ENCODE measurements at regions not wholly inside any gene's neighbourhood (a gene's known extent, or its start where the extent isn't known, plus 50 kb on each side); places are given as distances from the start of the nearest gene placed in this dataset.

DNA sequence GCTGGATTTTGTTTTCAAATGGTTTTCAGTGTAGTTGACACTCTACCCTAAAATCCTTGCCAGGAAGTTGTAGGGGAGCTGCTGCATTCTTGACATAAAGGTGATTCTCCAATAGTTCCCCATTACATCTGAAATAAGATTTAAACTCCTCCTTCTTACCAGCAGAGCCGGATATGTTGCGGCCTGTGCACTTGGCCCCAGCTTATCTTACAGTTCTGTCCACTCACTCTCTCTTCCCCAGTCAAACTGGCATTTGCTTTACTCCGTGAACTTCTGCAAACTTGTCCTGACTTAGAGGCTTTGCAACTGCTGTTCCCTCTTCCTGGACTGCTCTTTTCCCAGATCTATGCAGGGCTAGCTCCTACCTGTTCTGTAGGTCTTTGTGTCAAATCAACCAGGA, 929.5 kb downstream of the VRK1 start:
- ATAC-seq (ENCODE audit: insufficient number of reproducible peaks, low FRiP score, low read depth) (no peak), DNase-seq (ENCODE audit: low spot score) (no peak)
- Histone ChIP-seq H3K27me3 (replicated peaks; ENCODE audit: insufficient read depth) (no peaks in the 10 kb centered on the region), H3K27ac (no peak overlapping the region), H3K9me3 (no peaks in the 10 kb centered on the region), H3K4me1 (ENCODE audit: control insufficient read depth in 1 of 2, low read depth in 2 of 2) (no peaks in the 10 kb centered on the region), H3K4me3 (no peak overlapping the region), H3K36me3 (no peaks in the 10 kb centered on the region)
- TF ChIP-seq, protein P1, sequence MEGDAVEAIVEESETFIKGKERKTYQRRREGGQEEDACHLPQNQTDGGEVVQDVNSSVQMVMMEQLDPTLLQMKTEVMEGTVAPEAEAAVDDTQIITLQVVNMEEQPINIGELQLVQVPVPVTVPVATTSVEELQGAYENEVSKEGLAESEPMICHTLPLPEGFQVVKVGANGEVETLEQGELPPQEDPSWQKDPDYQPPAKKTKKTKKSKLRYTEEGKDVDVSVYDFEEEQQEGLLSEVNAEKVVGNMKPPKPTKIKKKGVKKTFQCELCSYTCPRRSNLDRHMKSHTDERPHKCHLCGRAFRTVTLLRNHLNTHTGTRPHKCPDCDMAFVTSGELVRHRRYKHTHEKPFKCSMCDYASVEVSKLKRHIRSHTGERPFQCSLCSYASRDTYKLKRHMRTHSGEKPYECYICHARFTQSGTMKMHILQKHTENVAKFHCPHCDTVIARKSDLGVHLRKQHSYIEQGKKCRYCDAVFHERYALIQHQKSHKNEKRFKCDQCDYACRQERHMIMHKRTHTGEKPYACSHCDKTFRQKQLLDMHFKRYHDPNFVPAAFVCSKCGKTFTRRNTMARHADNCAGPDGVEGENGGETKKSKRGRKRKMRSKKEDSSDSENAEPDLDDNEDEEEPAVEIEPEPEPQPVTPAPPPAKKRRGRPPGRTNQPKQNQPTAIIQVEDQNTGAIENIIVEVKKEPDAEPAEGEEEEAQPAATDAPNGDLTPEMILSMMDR (IDR thresholded peaks at IDR 0.05): no peak

- TF ChIP-seq, protein P1 (IDR thresholded peaks at IDR 0.05): no peak
- Histone ChIP-seq H3K4me3 (no peak overlapping the region), H3K9me3 (no peaks in the 10 kb centered on the region), H3K27me3 (replicated peaks; ENCODE audit: insufficient read depth) (no peaks in the 10 kb centered on the region), H3K27ac (no peak overlapping the region), H3K36me3 (no peaks in the 10 kb centered on the region), H3K4me1 (ENCODE audit: control insufficient read depth in 1 of 2, low read depth in 2 of 2) (no peaks in the 10 kb centered on the region)
- DNase-seq (ENCODE audit: low spot score): no peak
- no peak for ATAC-seq (ENCODE audit: insufficient number of reproducible peaks, low FRiP score, low read depth)
These were observed 933.5 kb downstream of the VRK1 start for GRCh38 chr14:97730706-97731105.

GRCh38 chr14:97731800-97732199, 934.6 kb downstream of the VRK1 start:
- Histone ChIP-seq H3K27me3 (replicated peaks; ENCODE audit: insufficient read depth) (no peaks in the 10 kb centered on the region), H3K4me3 (no peak overlapping the region), H3K27ac (no peak overlapping the region), H3K4me1 (ENCODE audit: control insufficient read depth in 1 of 2, low read depth in 2 of 2) (no peaks in the 10 kb centered on the region), H3K9me3 (no peaks in the 10 kb centered on the region), H3K36me3 (no peaks in the 10 kb centered on the region)
- TF ChIP-seq, protein P1 (IDR thresholded peaks at IDR 0.05): no peak
- ATAC-seq (ENCODE audit: insufficient number of reproducible peaks, low FRiP score, low read depth) (no peak), DNase-seq (ENCODE audit: low spot score) (no peak)

DNA sequence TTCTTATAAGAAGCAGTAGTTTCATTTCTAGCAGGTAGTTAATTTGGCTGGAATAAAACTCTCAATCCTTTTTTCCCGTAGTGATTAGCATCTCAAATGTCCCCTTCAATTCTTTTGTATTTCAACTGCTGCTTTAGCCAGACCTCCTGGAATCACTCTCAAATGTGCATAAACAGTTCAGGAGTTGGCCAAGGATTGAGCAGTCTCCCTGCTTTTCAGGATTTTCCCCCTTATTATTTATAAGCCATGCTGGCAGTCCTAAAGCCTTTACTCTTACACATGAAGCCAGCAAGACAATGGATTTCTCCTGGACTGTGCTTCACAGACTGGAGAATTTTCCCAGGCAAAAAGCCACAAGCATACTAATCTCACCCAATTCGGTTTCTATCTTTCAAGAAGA, 950.1 kb downstream of the VRK1 start:
- ATAC-seq (ENCODE audit: insufficient number of reproducible peaks, low FRiP score, low read depth) (no peak), DNase-seq (ENCODE audit: low spot score) (no peak)
- Histone ChIP-seq H3K4me1 (ENCODE audit: control insufficient read depth in 1 of 2, low read depth in 2 of 2) (no peaks in the 10 kb centered on the region), H3K36me3 (no peaks in the 10 kb centered on the region), H3K27ac (no peak overlapping the region), H3K9me3 (no peaks in the 10 kb centered on the region), H3K27me3 (replicated peaks; ENCODE audit: insufficient read depth) (no peaks in the 10 kb centered on the region), H3K4me3 (no peak overlapping the region)
- TF ChIP-seq, protein P1 (IDR thresholded peaks at IDR 0.05): no peak

DNA sequence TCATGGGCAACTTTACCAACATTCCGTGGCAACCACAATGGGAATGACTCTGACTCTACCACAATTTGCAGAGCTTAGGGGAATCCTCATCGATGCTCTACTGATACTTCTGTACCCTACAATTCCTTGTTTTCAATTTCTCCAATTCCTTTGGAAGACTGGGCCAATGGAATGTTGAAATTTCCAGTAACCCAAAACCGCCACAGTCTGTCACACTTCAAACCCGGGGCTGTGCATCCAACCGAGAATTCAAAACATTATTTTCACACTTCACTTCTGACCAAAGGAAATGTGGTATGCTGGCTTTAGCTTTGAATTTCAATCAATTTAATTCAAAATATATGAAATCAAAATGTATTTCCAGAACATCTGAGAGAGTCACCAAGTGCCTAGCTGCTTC, 951.4 kb downstream of the VRK1 start:
- ATAC-seq (ENCODE audit: insufficient number of reproducible peaks, low FRiP score, low read depth) (no peak), DNase-seq (ENCODE audit: low spot score) (no peak)

More for the DNA sequence above, 951.4 kb downstream of the VRK1 start:
- H3K4me3 ChIP-seq: no peak overlapping the region
- H3K27me3 ChIP-seq (replicated peaks; ENCODE audit: insufficient read depth): no peaks in the 10 kb centered on the region
- TF ChIP-seq, protein P1 (IDR thresholded peaks at IDR 0.05): no peak
- H3K9me3 ChIP-seq: no peaks in the 10 kb centered on the region
- H3K4me1 ChIP-seq (ENCODE audit: control insufficient read depth in 1 of 2, low read depth in 2 of 2): no peaks in the 10 kb centered on the region
- H3K27ac ChIP-seq: no peak overlapping the region
- H3K36me3 ChIP-seq: no peaks in the 10 kb centered on the region
